Neural progenitor cell (in vitro differentiated cells): ENCODE measurements at regions not wholly inside any gene's neighbourhood (a gene's known extent, or its start where the extent isn't known, plus 50 kb on each side); places are given as distances from the start of the nearest gene placed in this dataset.

ENCODE experiments used
- CTCF ChIP-seq: fragments of 200-600 bp; sonication (generic); IDR thresholded peaks from 2 replicates; pipeline ENCODE4 v1.5.1; 2017; ENCODE audit warnings: antibody characterized with exemption, mild to moderate bottlenecking
- EZH2phosphoT487 ChIP-seq: fragments of 200-600 bp; sonication (generic); IDR thresholded peaks from 2 replicates; pipeline ENCODE4 v1.6.1; 2017; ENCODE audit warnings: antibody characterized with exemption

DNA sequence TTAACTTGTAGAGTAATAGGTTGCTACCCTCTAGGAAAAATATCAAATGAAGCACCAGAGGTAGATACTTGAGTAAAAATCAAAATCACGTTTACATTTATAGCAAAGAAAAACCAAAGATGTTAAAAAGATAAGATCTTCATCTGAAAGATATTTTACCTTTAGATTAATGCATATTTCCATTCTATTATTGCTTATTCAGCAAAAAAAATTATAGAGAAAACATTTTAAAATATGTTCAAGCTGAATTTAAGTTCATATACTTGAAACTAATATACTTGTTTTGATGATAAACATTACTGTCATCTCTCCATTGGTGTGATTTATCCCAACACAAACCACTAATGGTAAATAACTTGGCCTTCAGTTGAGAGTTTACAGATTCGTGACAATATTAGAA is 422.3 kb downstream of the CAAP1 start:
- TF ChIP-seq CTCF (no peak), EZH2phosphoT487 (no peak)
